Heart left ventricle (tissue), 13 donors: ENCODE measurements at regions not wholly inside any gene's neighbourhood (a gene's known extent, or its start where the extent isn't known, plus 50 kb on each side); places are given as distances from the start of the nearest gene placed in this dataset.

Source experiments
- CTCF ChIP-seq, 12 donors: fragments of 200-600 bp; sonication (generic) in 4 of 12; IDR thresholded peaks; one replicate each; pipeline versions ENCODE4 v1.5.0 to v1.8.0; 2018 to 2022; ENCODE audit warnings: antibody characterized with exemption in 12 of 12, mild to moderate bottlenecking in 5 of 12
- POLR2A ChIP-seq, 2 donors: fragments of 450-650 bp; IDR thresholded peaks; one replicate each; pipeline ENCODE4 v1.6.1; 2017; ENCODE audit warnings: antibody characterized with exemption in 2 of 2, mild to moderate bottlenecking in 2 of 2, moderate library complexity in 2 of 2
- donor health status: ischemic (EF 13 %, LVEDD 7.1; RV severe dilation, severe dysfunction).
- donor health status: DM: no; HTN: yes; CAD: no.
- donor health status: DM: no; HTN: no; CAD: no.
- donor health status: ischemic (EF 25% LVEDD 6.9; RV normal size, moderate dysfunction).
- donor health status: ischemic (EF 25% LVEDD 5.7; RV mildly dilated, moderate dysfunction).
- donor health status: ischemic (EF 35%, LVEDD 5.7; RV mildly dilated, moderate dysfunction).
- donor health status: nonischemic (EF 11% LVEDD 7.7; RV severe dilation, severe dysfunction).
- donor health status: DM: yes; HTN: yes; CAD: no.
- donor health status: PGD.
- donor health status: ischemic (EF 29% LVEDD 5.4; RV normal size, mild dysfunction).
- donor health status: nonischemic (EF 23%, LVEDD 6.1; RV moderate dilation, normal function).

DNA sequence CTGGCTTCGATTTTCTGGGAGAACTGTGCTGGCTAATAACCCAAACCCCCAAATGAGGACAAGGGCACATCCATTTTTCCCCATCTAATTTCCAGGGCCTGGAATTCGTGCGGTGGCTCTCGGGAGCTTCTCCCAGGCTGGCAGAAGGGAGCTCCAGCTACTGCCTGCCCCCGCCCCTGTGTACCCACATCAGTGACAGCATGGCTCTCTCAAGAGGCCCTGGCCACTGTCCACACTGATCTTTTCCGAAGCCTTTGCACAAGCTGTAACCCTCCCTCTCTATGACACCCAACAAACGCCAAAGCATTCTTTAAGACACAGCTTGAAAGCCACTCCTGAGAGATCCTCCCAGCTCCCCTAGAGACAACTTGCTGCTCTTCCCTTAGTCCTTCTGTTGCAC lies 73.1 kb downstream of the ZIC5 start:
- TF ChIP-seq POLR2A (IDR thresholded peaks at IDR 0.05), result no peak
- no peak for TF ChIP-seq CTCF (IDR thresholded peaks at IDR 0.05)
